HEK293 (cell line): ENCODE measurements at regions not wholly inside any gene's neighbourhood (a gene's known extent, or its start where the extent isn't known, plus 50 kb on each side); places are given as distances from the start of the nearest gene placed in this dataset.

Source experiments
- ATF2 ChIP-seq: fragments of 450-650 bp; formaldehyde crosslinking; IDR thresholded peaks from 2 replicates; pipeline ENCODE4 v1.5.1; 2016; ENCODE audit warnings: missing biosample characterization, missing genetic modification characterization, low read depth
- CTCF ChIP-seq: fragments of 450-650 bp; formaldehyde crosslinking; IDR thresholded peaks from 2 replicates; pipeline ENCODE4 v1.5.1; 2016; ENCODE audit warnings: missing biosample characterization, missing genetic modification characterization
- REST ChIP-seq: fragments of 450-650 bp; formaldehyde crosslinking; IDR thresholded peaks from 2 replicates; pipeline ENCODE4 v1.5.1; 2016; ENCODE audit warnings: missing biosample characterization, missing genetic modification characterization
- SP2 ChIP-seq: fragments of 450-650 bp; formaldehyde crosslinking; IDR thresholded peaks from 2 replicates; pipeline ENCODE4 v1.5.1; 2016; ENCODE audit warnings: missing biosample characterization, missing genetic modification characterization
- ZFP41 ChIP-seq: fragments of 450-650 bp; formaldehyde crosslinking; IDR thresholded peaks from 2 replicates; pipeline ENCODE4 v1.5.1; 2016; ENCODE audit warnings: missing biosample characterization, missing genetic modification characterization, borderline replicate concordance
- ZNF10 ChIP-seq: fragments of 450-650 bp; formaldehyde crosslinking; IDR thresholded peaks from 2 replicates; pipeline ENCODE4 v1.5.1; 2017; ENCODE audit warnings: missing biosample characterization, missing genetic modification characterization
- ZNF302 ChIP-seq: fragments of 450-650 bp; formaldehyde crosslinking; IDR thresholded peaks from 2 replicates; pipeline ENCODE4 v1.5.1; 2016; ENCODE audit warnings: missing biosample characterization, missing genetic modification characterization, low read depth
- ZNF335 ChIP-seq: fragments of 450-650 bp; formaldehyde crosslinking; conservative IDR thresholded peaks from 2 replicates; pipeline ENCODE4 v1.5.1; 2016; ENCODE audit warnings: missing biosample characterization, missing genetic modification characterization
- ZNF391 ChIP-seq: fragments of 450-650 bp; formaldehyde crosslinking; IDR thresholded peaks from 2 replicates; pipeline ENCODE4 v1.5.1; 2016; ENCODE audit warnings: low read depth, missing biosample characterization, missing genetic modification characterization, borderline replicate concordance
- ZNF488 ChIP-seq: fragments of 450-650 bp; formaldehyde crosslinking; IDR thresholded peaks from 2 replicates; pipeline ENCODE4 v1.5.1; 2016; ENCODE audit warnings: missing biosample characterization, missing genetic modification characterization
- ZNF639 ChIP-seq: fragments of 450-650 bp; formaldehyde crosslinking; IDR thresholded peaks from 2 replicates; pipeline ENCODE4 v1.5.1; 2016; ENCODE audit warnings: missing biosample characterization, missing genetic modification characterization
- ZNF660 ChIP-seq: fragments of 450-650 bp; IDR thresholded peaks from 2 replicates; pipeline ENCODE4 v1.5.1; 2018; ENCODE audit warnings: missing biosample characterization, mild to moderate bottlenecking, missing genetic modification characterization
- ZNF777 ChIP-seq: fragments of 450-650 bp; formaldehyde crosslinking; IDR thresholded peaks from 2 replicates; pipeline ENCODE4 v1.5.1; 2017; ENCODE audit warnings: missing biosample characterization, missing genetic modification characterization, borderline replicate concordance

GRCh38 chr7:136391371-136391770 lies 414.2 kb upstream of the MTPN start:
- TF ChIP-seq ZNF639 (no peak), CTCF (tag by site-specific recombination) (no peak), ZNF391 (tag by site-specific recombination) (no peak), ATF2 (tag by site-specific recombination) (no peak), ZNF302 (no peak), REST (tag by site-specific recombination) (no peak), ZFP41 (no peak), ZNF660 (tag by site-specific recombination) (no peak), ZNF335 (tag by site-specific recombination) (no peak), ZNF777 (no peak), ZNF488 (tag by site-specific recombination) (no peak), ZNF10 (no peak), SP2 (no peak)
